Parathyroid adenoma (tissue), 2 donors: ENCODE measurements at regions not wholly inside any gene's neighbourhood (a gene's known extent, or its start where the extent isn't known, plus 50 kb on each side); places are given as distances from the start of the nearest gene placed in this dataset.
"Not testable (repeated sequence)": the region's sequence is repeated elsewhere in the genome, so short reads cannot be mapped to it uniquely, and the experiment has no call there.

Experiments used
- H2AFZ ChIP-seq: fragments of 300-600 bp; sonication (generic); one replicate; pipeline ENCODE4 v1.7.0; 2017; ENCODE audit warnings: antibody characterized with exemption, mild to moderate bottlenecking
- H3K27ac ChIP-seq: fragments of 300-600 bp; sonication (generic); one replicate; pipeline ENCODE4 v1.7.0; 2017
- H3K27me3 ChIP-seq: fragments of 300-600 bp; sonication (generic); one replicate; pipeline ENCODE4 v1.7.0; 2017; ENCODE audit warnings: low read length; ENCODE audit not compliant: control insufficient read depth, insufficient read depth
- H3K36me3 ChIP-seq: fragments of 300-600 bp; sonication (generic); one replicate; pipeline ENCODE4 v1.7.0; 2017; ENCODE audit warnings: low read length; ENCODE audit not compliant: control insufficient read depth, insufficient read depth
- H3K4me1 ChIP-seq: fragments of 300-600 bp; sonication (generic); one replicate; pipeline ENCODE4 v1.7.0; 2017; ENCODE audit warnings: control low read depth
- H3K4me2 ChIP-seq: fragments of 300-600 bp; sonication (generic); one replicate; pipeline ENCODE4 v1.7.0; 2017; ENCODE audit warnings: low read length
- H3K4me3 ChIP-seq: fragments of 300-600 bp; sonication (generic); one replicate; pipeline ENCODE4 v1.7.0; 2017; ENCODE audit warnings: low read depth, low read length
- H3K79me2 ChIP-seq: fragments of 300-600 bp; sonication (generic); one replicate; pipeline ENCODE4 v1.7.0; 2017; ENCODE audit warnings: control low read depth
- H3K9ac ChIP-seq: fragments of 300-600 bp; sonication (generic); one replicate; pipeline ENCODE4 v1.7.0; 2017; ENCODE audit warnings: mild to moderate bottlenecking
- H3K9me3 ChIP-seq: fragments of 300-600 bp; sonication (generic); one replicate; pipeline ENCODE4 v1.7.0; 2017; ENCODE audit warnings: low read length; ENCODE audit not compliant: control insufficient read depth
- CTCF ChIP-seq: fragments of 300-600 bp; sonication (generic); IDR thresholded peaks from one replicate; pipeline ENCODE4 v1.7.0; 2017; ENCODE audit warnings: antibody characterized with exemption, mild to moderate bottlenecking
- donor health status: primary hyperparathyroidism.

GRCh38 chr4:72933029-72933428 is 136.5 kb downstream of the COX18 start:
- Histone ChIP-seq H3K27me3 (no peaks in the 10 kb centered on the region), H3K9ac (no peak overlapping the region), H2AFZ (no peak overlapping the region)

GRCh38 chr4:72931346-72931745 is 138.2 kb downstream of the COX18 start:
- Histone ChIP-seq H3K36me3 (no peaks in the 10 kb centered on the region), H3K9ac (no peak overlapping the region), H2AFZ (no peak overlapping the region), H3K4me1 (no peaks in the 10 kb centered on the region), H3K9me3 (no peaks in the 10 kb centered on the region), H3K79me2 (no peaks in the 10 kb centered on the region), H3K27ac (no peak overlapping the region), H3K4me2 (no peak overlapping the region), H3K27me3 (no peaks in the 10 kb centered on the region), H3K4me3 (no peak overlapping the region)
- TF ChIP-seq CTCF = no peak

More at GRCh38 chr4:72933029-72933428, 136.5 kb downstream of the COX18 start:
- no peaks in the 10 kb centered on the region for H3K36me3 ChIP-seq
- no peak overlapping the region for H3K4me3 ChIP-seq
- H3K9me3 ChIP-seq = no peaks in the 10 kb centered on the region
- no peak overlapping the region for H3K4me2 ChIP-seq
- TF ChIP-seq CTCF = no peak
- H3K4me1 ChIP-seq = no peaks in the 10 kb centered on the region
- H3K79me2 ChIP-seq = no peaks in the 10 kb centered on the region
- H3K27ac ChIP-seq = no peak overlapping the region

- not testable (repeated sequence) for H3K27me3 ChIP-seq, H3K27ac ChIP-seq, H3K4me1 ChIP-seq, H2AFZ ChIP-seq, H3K79me2 ChIP-seq, H3K9ac ChIP-seq, H3K4me2 ChIP-seq, H3K9me3 ChIP-seq, H3K36me3 ChIP-seq, H3K4me3 ChIP-seq
These were observed 139.8 kb downstream of the COX18 start for GRCh38 chr4:72929596-72930274.

GRCh38 chr4:72924814-72925213 is 144.7 kb downstream of the COX18 start:
- Histone ChIP-seq H3K79me2 (no peaks in the 10 kb centered on the region), H3K4me1 (no peaks in the 10 kb centered on the region), H3K9ac (no peak overlapping the region), H2AFZ (no peak overlapping the region), H3K4me2 (no peak overlapping the region), H3K36me3 (no peaks in the 10 kb centered on the region), H3K4me3 (no peak overlapping the region), H3K27ac (no peak overlapping the region), H3K9me3 (no peaks in the 10 kb centered on the region), H3K27me3 (no peaks in the 10 kb centered on the region)
- no peak for TF ChIP-seq CTCF

- Histone ChIP-seq H3K27ac (no peak overlapping the region), H3K9ac (no peak overlapping the region)
These were observed 149.6 kb downstream of the COX18 start for GRCh38 chr4:72919937-72920336.

More at GRCh38 chr4:72919937-72920336, 149.6 kb downstream of the COX18 start:
- Histone ChIP-seq H2AFZ (no peak overlapping the region), H3K36me3 (no peaks in the 10 kb centered on the region), H3K79me2 (no peaks in the 10 kb centered on the region), H3K4me1 (no peaks in the 10 kb centered on the region), H3K4me3 (no peak overlapping the region), H3K4me2 (no peak overlapping the region), H3K9me3 (no peaks in the 10 kb centered on the region), H3K27me3 (no peaks in the 10 kb centered on the region)
- no peak for TF ChIP-seq CTCF
